GM19328 (cell line): ENCODE measurements at regions not wholly inside any gene's neighbourhood (a gene's known extent, or its start where the extent isn't known, plus 50 kb on each side); places are given as distances from the start of the nearest gene placed in this dataset.

ENCODE experiments used
- ATAC-seq: cut with Tn5 transposase; IDR thresholded peaks from one replicate; pipeline ENCODE4 v1.9.1; 2021; ENCODE audit warnings: mild to moderate bottlenecking, moderate library complexity; ENCODE audit not compliant: unreplicated experiment

DNA sequence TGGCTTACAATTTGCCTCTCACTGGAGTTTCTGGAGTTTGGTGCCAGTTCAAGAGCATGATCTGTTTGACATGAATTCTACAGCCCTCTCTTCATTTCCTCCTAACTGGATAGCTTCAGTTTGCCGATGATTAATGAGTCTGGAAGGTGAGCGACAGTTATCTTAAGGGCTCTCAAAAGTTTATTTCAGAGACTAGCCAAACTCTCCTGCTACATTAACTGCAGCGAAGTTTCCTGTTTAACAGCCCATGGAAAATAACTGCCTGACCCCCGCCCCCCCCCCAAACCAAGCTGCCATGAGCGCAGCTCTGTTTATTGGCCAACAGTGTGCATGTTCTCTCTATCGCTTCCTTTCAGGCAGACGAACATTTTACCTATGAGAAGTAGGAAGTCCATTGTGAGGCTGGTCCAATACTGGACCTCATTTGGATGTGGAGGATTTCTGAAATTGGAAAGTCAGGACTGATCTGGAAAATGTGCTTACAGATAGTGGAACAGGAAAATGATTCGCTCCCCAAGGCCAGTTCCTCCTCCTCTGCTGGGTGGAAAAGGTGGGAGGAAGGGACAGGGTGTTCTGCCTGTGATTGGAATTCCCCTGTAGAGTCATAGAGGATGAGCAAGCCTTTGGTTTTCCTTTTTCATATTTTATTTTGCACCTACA is 522.2 kb upstream of the JAG1 start:
- ATAC-seq, result no peak

DNA sequence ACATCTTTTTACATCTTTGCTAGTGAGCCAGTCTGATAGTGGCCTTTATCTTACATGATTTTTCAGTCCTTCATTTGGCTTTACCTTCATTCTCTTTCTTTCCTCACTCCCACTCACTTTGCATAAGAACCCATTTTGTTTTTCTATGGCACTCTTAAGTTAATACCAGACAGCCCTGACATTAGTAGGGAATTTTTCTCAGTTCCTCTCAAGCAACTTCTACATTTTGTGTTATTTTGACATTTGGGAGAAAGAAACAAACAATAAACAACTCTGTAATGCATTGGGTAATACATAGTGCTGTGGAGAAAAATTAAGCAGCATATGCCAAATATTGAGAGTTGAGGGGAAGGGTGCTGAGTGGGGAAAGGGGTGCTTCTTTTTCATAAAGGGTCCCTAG is 524.1 kb upstream of the JAG1 start:
- ATAC-seq, result no peak

DNA sequence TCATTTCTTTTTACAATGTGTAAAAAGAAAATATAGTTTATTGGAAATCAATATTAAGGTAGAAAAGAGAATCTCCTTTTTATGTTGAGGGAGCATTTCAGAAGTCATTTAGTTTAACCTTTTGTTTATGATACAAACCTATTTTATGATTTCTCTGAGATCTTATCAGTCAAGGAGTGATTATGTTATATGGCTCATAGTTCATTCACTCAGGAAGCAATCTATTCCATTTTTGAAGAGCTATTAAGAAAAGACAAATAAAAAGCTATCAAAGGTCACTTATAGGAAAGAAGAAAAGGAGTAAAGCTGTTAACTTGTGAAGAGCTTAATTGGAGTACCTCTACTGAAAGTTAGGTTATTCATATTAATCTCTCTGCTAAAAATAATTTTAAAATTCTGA is 526.6 kb upstream of the JAG1 start:
- no peak for ATAC-seq

- peak; percentile 92 for ATAC-seq
Observed at GRCh38 chr20:11204926-11205768, 531.3 kb upstream of the JAG1 start.

- no peak for ATAC-seq
Observed at GRCh38 chr20:11205769-11206362, 532.1 kb upstream of the JAG1 start.

- ATAC-seq, result no peak
Observed at GRCh38 chr20:11207749-11208502, 534.1 kb upstream of the JAG1 start.

- no peak for ATAC-seq
Observed at GRCh38 chr20:11210611-11211010, 536.8 kb upstream of the JAG1 start.

- ATAC-seq, result no peak
Observed at GRCh38 chr20:11212272-11212671, 538.5 kb upstream of the JAG1 start.

GRCh38 chr20:11212902-11213301 is 539.1 kb upstream of the JAG1 start:
- no peak for ATAC-seq

GRCh38 chr20:11214256-11214840 is 540.5 kb upstream of the JAG1 start:
- no peak for ATAC-seq

DNA sequence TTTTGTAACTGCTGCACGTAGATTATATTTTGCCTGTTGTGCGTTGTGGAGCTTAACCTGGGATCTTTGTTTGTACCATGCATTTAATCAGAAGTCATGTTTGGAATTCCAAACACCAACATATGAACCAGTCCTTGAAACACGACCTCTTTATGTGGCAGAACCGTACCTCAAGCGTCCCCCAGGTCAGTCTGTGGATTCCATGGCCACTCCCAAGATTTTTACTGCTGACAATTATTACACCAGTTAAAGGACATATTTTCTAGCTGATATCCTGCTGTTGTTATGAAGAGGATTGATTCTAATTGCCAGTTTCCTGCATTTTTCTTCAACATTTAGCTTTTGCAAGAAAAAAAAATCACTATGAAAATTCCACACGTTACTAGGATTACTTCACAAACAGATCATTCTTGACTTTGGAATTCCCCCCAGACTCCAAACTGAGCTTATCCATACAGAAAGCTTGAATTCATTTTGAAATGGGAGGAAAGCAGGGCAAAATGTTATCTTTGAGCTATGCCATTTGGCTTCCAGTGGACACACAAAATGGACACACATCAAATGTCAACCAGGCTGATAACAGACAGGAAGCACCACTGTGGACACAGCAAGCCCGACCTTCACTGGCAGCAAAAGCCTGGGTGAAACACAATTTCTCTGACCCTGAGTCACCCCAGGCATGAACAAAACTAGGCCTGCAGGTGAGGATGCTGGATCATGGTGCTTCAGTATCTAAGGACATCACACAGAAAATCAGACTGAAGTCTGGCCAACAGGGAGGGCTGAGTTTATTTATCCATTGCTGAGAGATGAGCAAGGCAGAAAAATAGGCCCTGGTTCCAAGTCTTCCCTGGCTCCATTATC is 542.9 kb upstream of the JAG1 start:
- no peak for ATAC-seq

GRCh38 chr20:11217326-11218172 is 543.8 kb upstream of the JAG1 start:
- ATAC-seq, result no peak

GRCh38 chr20:11218173-11218680 is 544.4 kb upstream of the JAG1 start:
- no peak for ATAC-seq

GRCh38 chr20:11219192-11219591 is 545.4 kb upstream of the JAG1 start:
- no peak for ATAC-seq

- no peak for ATAC-seq
Observed at GRCh38 chr20:11221046-11221445, 547.2 kb upstream of the JAG1 start.

- ATAC-seq, result no peak
Observed at GRCh38 chr20:11222243-11222642, 548.4 kb upstream of the JAG1 start.

GRCh38 chr20:11227602-11228001 is 553.8 kb upstream of the JAG1 start:
- no peak for ATAC-seq

- ATAC-seq, result no peak
Observed at GRCh38 chr20:11229772-11230171, 556.0 kb upstream of the JAG1 start.

DNA sequence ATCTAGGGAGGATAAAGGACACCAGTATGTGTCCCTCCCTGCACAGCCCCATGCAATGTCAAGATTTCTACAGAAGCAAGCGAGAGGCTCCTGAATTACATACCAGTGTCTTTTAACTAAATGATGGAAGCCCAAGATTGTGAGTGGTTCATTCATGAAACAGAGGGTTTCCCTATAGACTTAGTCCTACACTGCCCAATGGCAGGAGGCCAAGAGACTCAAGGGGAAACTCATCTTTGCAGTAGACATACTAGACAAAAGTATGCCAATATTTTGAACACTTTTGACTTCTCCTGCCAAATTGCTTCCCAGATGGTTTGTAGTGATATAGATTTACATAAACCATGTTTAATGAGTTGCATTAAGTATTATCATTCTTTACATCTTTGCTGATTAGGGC is 557.2 kb upstream of the JAG1 start:
- no peak for ATAC-seq
